NCI-H82 (cell line): ENCODE measurements at regions not wholly inside any gene's neighbourhood (a gene's known extent, or its start where the extent isn't known, plus 50 kb on each side); places are given as distances from the start of the nearest gene placed in this dataset.
A peak's percentile ranks its signal among the peaks of the same experiment; 100 is the strongest.
"Not testable (repeated sequence)": the region's sequence is repeated elsewhere in the genome, so short reads cannot be mapped to it uniquely, and the experiment has no call there.

Source experiments
- DNase-seq: peaks from one replicate; lab custom pipeline; 2025; lab: John Stamatoyannopoulos, UW

- no peak for DNase-seq
Measured at GRCh38 chr20:48440916-48441315, 386.9 kb downstream of the PREX1 start.

GRCh38 chr20:48440261-48440660 is 387.5 kb downstream of the PREX1 start:
- not testable (repeated sequence) for DNase-seq

- DNase-seq = no peak
Measured at GRCh38 chr20:48437146-48437545, 390.7 kb downstream of the PREX1 start.

- not testable (repeated sequence) for DNase-seq
Measured at GRCh38 chr20:48436609-48437008, 391.2 kb downstream of the PREX1 start.

- DNase-seq = no peak
Measured at GRCh38 chr20:48433178-48433577, 394.6 kb downstream of the PREX1 start.

GRCh38 chr20:48432494-48432832 is 395.3 kb downstream of the PREX1 start:
- DNase-seq = no peak

- no peak for DNase-seq
Measured at GRCh38 chr20:48431653-48432493, 395.9 kb downstream of the PREX1 start.

GRCh38 chr20:48426630-48427029 is 401.2 kb downstream of the PREX1 start:
- DNase-seq = no peak

GRCh38 chr20:48425817-48426612 is 401.8 kb downstream of the PREX1 start:
- peak; percentile 59 for DNase-seq

GRCh38 chr20:48425321-48425720 is 402.5 kb downstream of the PREX1 start:
- DNase-seq = no peak

GRCh38 chr20:48422242-48422960 is 405.4 kb downstream of the PREX1 start:
- no peak for DNase-seq

GRCh38 chr20:48421547-48421946 is 406.3 kb downstream of the PREX1 start:
- DNase-seq = no peak

- no peak for DNase-seq
Measured at GRCh38 chr20:48420176-48420575, 407.6 kb downstream of the PREX1 start.

GRCh38 chr20:48419173-48419572 is 408.6 kb downstream of the PREX1 start:
- DNase-seq = no peak

GRCh38 chr20:48416002-48416401 is 411.8 kb downstream of the PREX1 start:
- no peak for DNase-seq

GRCh38 chr20:48414786-48415185 is 413.0 kb downstream of the PREX1 start:
- DNase-seq = no peak

- DNase-seq = peak; percentile 15
Measured at GRCh38 chr20:48411919-48412522, 415.8 kb downstream of the PREX1 start.

- peak; percentile 38 for DNase-seq
Measured at GRCh38 chr20:48411245-48411644, 416.6 kb downstream of the PREX1 start.

GRCh38 chr20:48409055-48409615 is 418.7 kb downstream of the PREX1 start:
- no peak for DNase-seq

- DNase-seq = no peak
Measured at GRCh38 chr20:48407710-48408109, 420.1 kb downstream of the PREX1 start.

- DNase-seq = no peak
Measured at GRCh38 chr20:48406912-48407340, 420.9 kb downstream of the PREX1 start.

GRCh38 chr20:48406498-48406897 is 421.3 kb downstream of the PREX1 start:
- DNase-seq = no peak
